Neural cell (in vitro differentiated cells): ENCODE measurements at regions not wholly inside any gene's neighbourhood (a gene's known extent, or its start where the extent isn't known, plus 50 kb on each side); places are given as distances from the start of the nearest gene placed in this dataset.

ENCODE experiments used
- CTCF ChIP-seq: fragments of 450-650 bp; IDR thresholded peaks from 2 replicates; pipeline ENCODE4 v1.5.1; 2014; ENCODE audit warnings: antibody characterized with exemption, mild to moderate bottlenecking, moderate library complexity; ENCODE audit not compliant: poor library complexity, severe bottlenecking
- EZH2 ChIP-seq: fragments of 200-600, 300-800 bp; shearing (Covaris generic), sonication (generic); IDR thresholded peaks from 2 replicates; pipeline ENCODE4 v1.6.1; 2014; ENCODE audit warnings: antibody characterized with exemption, low read length, borderline replicate concordance, mild to moderate bottlenecking; ENCODE audit not compliant: insufficient read depth, poor library complexity, severe bottlenecking
- MXI1 ChIP-seq: fragments of 450-650 bp; conservative IDR thresholded peaks from 2 replicates; pipeline ENCODE4 v1.6.1; 2014; ENCODE audit warnings: antibody characterized with exemption, mild to moderate bottlenecking; ENCODE audit not compliant: poor library complexity, severe bottlenecking
- REST ChIP-seq: IDR thresholded peaks from 2 replicates; pipeline ENCODE4 v1.6.1; 2012; ENCODE audit warnings: borderline replicate concordance

GRCh38 chr9:26537211-26537610 is 355.4 kb downstream of the CAAP1 start:
- no peak for TF ChIP-seq CTCF
- TF ChIP-seq REST: no peak
- no peak for TF ChIP-seq EZH2
- no peak for TF ChIP-seq MXI1
